Bronchial epithelial cell (primary cell): ENCODE measurements at regions not wholly inside any gene's neighbourhood (a gene's known extent, or its start where the extent isn't known, plus 50 kb on each side); places are given as distances from the start of the nearest gene placed in this dataset.
"Not testable (repeated sequence)": the region's sequence is repeated elsewhere in the genome, so short reads cannot be mapped to it uniquely, and the experiment has no call there.

Experiments
- DNase-seq: peaks from one replicate; pipeline ENCODE4 v3.0.0-alpha.2; 2010; ENCODE audit warnings: low read depth
- FAIRE-seq: peaks from 2 replicates; lab custom pipeline; 2011; peaks lifted over from hg19 to GRCh38; lab: Jason Lieb, UNC
- H3K27me3 ChIP-seq: 2 replicates; pipeline ENCODE4 v1.5.1; 2011; ENCODE audit warnings: low read length; ENCODE audit not compliant: control insufficient read depth, insufficient read depth
- H3K36me3 ChIP-seq: 2 replicates; pipeline ENCODE4 v1.5.1; 2011; ENCODE audit warnings: low read length; ENCODE audit not compliant: control insufficient read depth, insufficient read depth
- H3K4me3 ChIP-seq: 2 replicates; pipeline ENCODE4 v1.5.1; 2011; ENCODE audit warnings: mild to moderate bottlenecking, low read depth, low read length, control low read depth
- TF ChIP-seq, protein P1 (sequence below): IDR thresholded peaks from 2 replicates; pipeline ENCODE4 v1.5.1; 2011; ENCODE audit warnings: mild to moderate bottlenecking, moderate library complexity, low read length, control low read depth, inconsistent platforms; ENCODE audit not compliant: insufficient read depth, severe bottlenecking

DNA sequence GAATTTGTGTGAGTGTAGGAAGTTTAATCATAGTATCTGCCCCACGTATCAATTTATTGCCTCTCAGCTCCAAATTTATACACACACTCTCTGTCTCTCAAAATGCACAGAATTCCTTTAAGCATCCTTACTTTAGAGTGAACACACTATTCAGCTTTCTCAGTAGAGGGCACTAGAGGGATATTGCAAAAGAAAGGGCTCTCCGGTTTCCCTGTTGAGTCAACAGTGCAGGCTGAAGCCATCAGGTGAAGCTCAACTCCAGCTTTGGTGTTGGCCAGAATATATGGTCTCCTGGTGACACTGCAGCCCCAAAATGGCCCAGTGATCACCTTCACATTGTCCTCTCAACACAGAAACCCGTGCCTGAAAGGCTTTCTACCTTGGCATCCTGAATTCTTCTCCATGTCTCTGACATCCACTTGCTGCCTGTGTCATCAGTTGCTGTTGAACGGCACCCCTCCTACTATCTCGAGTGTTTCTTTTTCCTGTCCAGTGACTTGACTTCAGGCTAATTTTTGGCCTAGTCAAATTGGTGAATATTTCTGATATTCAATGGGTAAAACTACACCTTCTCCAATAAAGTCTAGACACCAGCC, 670.5 kb downstream of the GABRG1 start:
- Histone ChIP-seq H3K4me3 (no peak overlapping the region), H3K36me3 (no peaks in the 10 kb centered on the region), H3K27me3 (no peaks in the 10 kb centered on the region)
- DNase-seq (peak; percentile 25), FAIRE-seq (no peak)
- TF ChIP-seq, protein P1, sequence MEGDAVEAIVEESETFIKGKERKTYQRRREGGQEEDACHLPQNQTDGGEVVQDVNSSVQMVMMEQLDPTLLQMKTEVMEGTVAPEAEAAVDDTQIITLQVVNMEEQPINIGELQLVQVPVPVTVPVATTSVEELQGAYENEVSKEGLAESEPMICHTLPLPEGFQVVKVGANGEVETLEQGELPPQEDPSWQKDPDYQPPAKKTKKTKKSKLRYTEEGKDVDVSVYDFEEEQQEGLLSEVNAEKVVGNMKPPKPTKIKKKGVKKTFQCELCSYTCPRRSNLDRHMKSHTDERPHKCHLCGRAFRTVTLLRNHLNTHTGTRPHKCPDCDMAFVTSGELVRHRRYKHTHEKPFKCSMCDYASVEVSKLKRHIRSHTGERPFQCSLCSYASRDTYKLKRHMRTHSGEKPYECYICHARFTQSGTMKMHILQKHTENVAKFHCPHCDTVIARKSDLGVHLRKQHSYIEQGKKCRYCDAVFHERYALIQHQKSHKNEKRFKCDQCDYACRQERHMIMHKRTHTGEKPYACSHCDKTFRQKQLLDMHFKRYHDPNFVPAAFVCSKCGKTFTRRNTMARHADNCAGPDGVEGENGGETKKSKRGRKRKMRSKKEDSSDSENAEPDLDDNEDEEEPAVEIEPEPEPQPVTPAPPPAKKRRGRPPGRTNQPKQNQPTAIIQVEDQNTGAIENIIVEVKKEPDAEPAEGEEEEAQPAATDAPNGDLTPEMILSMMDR = peak; percentile 39

DNA sequence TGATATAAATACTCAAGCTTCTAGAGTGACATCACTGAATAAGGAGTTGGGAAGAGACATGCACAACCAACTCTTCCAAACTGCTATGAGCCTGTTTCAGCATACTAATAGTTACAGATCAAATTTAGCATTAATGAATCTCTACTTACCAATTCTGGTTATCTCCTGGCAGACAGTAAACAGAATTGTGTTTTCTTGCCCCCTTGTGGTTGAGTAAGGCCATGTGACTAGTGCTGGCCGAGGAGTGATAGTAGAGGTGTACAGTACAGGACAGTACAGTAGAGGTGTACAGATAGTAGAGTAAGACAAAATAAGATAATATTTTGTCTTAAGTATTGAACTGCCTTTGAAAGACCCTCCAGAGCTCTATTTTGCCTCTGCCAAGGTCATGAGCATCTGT, 681.4 kb downstream of the GABRG1 start:
- TF ChIP-seq, protein P1 = no peak
- no peak for FAIRE-seq

GRCh38 chr4:45438047-45438446, 685.8 kb downstream of the GABRG1 start:
- no peak overlapping the region for H3K4me3 ChIP-seq
- no peaks in the 10 kb centered on the region for H3K36me3 ChIP-seq
- FAIRE-seq = no peak
- peak; percentile 1 for DNase-seq
- TF ChIP-seq, protein P1 = no peak
- H3K27me3 ChIP-seq = no peaks in the 10 kb centered on the region

More for the DNA sequence above, 681.4 kb downstream of the GABRG1 start:
- DNase-seq = no peak
- Histone ChIP-seq H3K4me3 (no peak overlapping the region), H3K36me3 (no peaks in the 10 kb centered on the region), H3K27me3 (no peaks in the 10 kb centered on the region)

- FAIRE-seq = no peak
- TF ChIP-seq, protein P1 = no peak
- no peaks in the 10 kb centered on the region for H3K27me3 ChIP-seq
- H3K36me3 ChIP-seq = no peaks in the 10 kb centered on the region
- no peak for DNase-seq
- no peak overlapping the region for H3K4me3 ChIP-seq
Observed at GRCh38 chr4:45437381-45437780, 686.5 kb downstream of the GABRG1 start.

- Histone ChIP-seq H3K4me3 (no peak overlapping the region), H3K27me3 (no peaks in the 10 kb centered on the region), H3K36me3 (no peaks in the 10 kb centered on the region)
- FAIRE-seq (no peak), DNase-seq (no peak)
- TF ChIP-seq, protein P1 = no peak
Observed at GRCh38 chr4:45425135-45425534, 698.7 kb downstream of the GABRG1 start.

DNA sequence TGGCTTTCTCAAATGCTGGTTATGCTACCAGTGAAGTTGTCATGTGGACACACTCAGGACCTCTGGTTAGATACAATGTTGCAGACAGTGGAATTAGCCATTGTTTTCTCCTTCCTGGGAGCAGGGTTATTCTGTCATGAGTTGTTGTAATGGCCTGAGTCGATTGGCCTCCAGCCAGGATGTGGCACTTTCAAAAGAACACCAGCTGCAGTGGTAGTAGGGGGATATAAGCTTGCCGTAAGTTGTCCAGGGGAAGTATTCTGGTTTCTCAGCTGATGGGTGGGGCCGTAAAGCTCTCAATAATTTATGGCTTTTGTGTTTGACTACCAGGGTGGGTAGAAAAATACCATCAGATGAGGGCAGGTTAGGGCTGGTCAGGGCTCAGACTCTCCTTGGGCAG, 697.5 kb upstream of the GNPDA2 start:
- no peaks in the 10 kb centered on the region for H3K27me3 ChIP-seq
- TF ChIP-seq, protein P1 = no peak

DNA sequence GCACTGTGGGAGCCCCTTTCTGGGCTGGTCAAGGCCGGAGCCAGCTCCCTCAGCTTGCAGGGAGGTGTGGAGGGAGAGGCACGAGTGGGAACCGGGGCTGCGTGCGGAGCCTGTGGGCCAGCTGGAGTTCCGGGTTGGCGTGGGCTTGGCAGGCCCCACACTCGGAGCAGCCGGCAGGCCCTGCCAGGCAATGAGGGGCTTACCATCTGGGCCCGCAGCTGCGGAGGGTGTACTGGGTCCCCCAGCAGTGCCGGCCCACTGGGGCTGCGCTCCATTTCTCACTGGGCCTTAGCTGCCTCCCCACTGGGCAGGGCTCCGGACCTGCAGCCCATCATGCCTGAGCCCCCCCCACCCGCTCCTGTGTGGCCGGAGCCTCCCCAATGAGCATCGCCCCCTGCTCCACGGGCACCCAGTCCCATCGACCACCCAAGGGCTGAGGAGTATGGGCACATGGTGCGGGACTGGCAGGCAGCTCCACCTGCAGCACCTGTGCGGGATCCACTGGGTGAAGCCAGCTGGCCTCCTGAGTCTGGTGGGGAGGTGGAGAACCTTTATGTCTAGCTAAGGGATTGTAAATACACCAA, 693.8 kb upstream of the GNPDA2 start:
- not testable (repeated sequence) for H3K36me3 ChIP-seq, FAIRE-seq, H3K4me3 ChIP-seq, H3K27me3 ChIP-seq, DNase-seq

More for the DNA sequence above, 697.5 kb upstream of the GNPDA2 start:
- H3K4me3 ChIP-seq = no peak overlapping the region
- H3K36me3 ChIP-seq = no peaks in the 10 kb centered on the region
- DNase-seq = no peak
- no peak for FAIRE-seq
